Mammary epithelial cell (primary cell): ENCODE measurements at regions not wholly inside any gene's neighbourhood (a gene's known extent, or its start where the extent isn't known, plus 50 kb on each side); places are given as distances from the start of the nearest gene placed in this dataset.

Source experiments
- EZH2 ChIP-seq: IDR thresholded peaks from 2 replicates; pipeline ENCODE4 v1.6.1; 2012; ENCODE audit warnings: low read length, inconsistent platforms, borderline replicate concordance
- TF ChIP-seq, protein P1 (sequence below), 2 donors: IDR thresholded peaks in 1 of 2; conservative IDR thresholded peaks in 1 of 2; 2 replicates each; pipeline ENCODE4 v1.5.1; 2011 to 2012; ENCODE audit warnings: inconsistent platforms in 2 of 2, low read length in 2 of 2, mild to moderate bottlenecking in 2 of 2, control low read depth in 1 of 2, low read depth in 1 of 2; ENCODE audit not compliant: insufficient read depth in 1 of 2; ENCODE audit errors: extremely low read depth in 1 of 2

DNA sequence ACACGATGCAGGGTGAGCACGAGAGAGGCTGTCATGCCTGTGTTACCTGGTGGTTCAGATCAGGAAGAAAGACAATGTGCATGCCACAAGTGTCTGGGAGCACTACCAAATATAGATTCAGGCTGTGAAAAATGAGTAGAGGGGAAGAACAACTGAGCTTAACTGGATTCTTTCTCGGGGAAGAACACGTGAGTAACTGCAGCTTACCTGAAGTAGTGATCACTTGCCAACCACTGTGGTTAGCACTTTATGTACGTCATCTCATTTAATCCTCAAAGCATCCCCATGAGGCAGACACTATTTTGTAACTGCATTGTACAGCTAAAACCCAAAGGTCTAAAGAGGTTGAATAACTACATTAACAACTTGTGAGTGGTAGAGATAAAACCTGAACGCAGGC lies 746.2 kb downstream of the TUSC7 start:
- TF ChIP-seq, protein P1, sequence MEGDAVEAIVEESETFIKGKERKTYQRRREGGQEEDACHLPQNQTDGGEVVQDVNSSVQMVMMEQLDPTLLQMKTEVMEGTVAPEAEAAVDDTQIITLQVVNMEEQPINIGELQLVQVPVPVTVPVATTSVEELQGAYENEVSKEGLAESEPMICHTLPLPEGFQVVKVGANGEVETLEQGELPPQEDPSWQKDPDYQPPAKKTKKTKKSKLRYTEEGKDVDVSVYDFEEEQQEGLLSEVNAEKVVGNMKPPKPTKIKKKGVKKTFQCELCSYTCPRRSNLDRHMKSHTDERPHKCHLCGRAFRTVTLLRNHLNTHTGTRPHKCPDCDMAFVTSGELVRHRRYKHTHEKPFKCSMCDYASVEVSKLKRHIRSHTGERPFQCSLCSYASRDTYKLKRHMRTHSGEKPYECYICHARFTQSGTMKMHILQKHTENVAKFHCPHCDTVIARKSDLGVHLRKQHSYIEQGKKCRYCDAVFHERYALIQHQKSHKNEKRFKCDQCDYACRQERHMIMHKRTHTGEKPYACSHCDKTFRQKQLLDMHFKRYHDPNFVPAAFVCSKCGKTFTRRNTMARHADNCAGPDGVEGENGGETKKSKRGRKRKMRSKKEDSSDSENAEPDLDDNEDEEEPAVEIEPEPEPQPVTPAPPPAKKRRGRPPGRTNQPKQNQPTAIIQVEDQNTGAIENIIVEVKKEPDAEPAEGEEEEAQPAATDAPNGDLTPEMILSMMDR (conservative IDR thresholded peaks at IDR 0.05 in 1 of 2, IDR thresholded peaks at IDR 0.05 in 1 of 2; ENCODE audit: extremely low read depth in 1 of 2, insufficient read depth in 1 of 2, low read depth in 1 of 2, low read length in 2 of 2) = no peak
- no peak for TF ChIP-seq EZH2
